Epithelial cell of prostate (primary cell): ENCODE measurements at regions not wholly inside any gene's neighbourhood (a gene's known extent, or its start where the extent isn't known, plus 50 kb on each side); places are given as distances from the start of the nearest gene placed in this dataset.

ENCODE experiments used
- DNase-seq: peaks from one replicate; pipeline ENCODE4 v3.0.0-alpha.2; 2011; ENCODE audit warnings: low read depth, low spot score
- H3K27ac ChIP-seq: fragments of 450-650 bp; 2 replicates; pipeline ENCODE4 v1.5.1; 2017; ENCODE audit warnings: mild to moderate bottlenecking

GRCh38 chr5:93130624-93131490 is 450.2 kb downstream of the NR2F1-AS1 start:
- no peak for DNase-seq
- H3K27ac ChIP-seq: no peak overlapping the region

GRCh38 chr5:93126634-93127033 is 454.4 kb downstream of the NR2F1-AS1 start:
- no peak for DNase-seq
- H3K27ac ChIP-seq: no peak overlapping the region

GRCh38 chr5:93123127-93123526 is 457.9 kb downstream of the NR2F1-AS1 start:
- no peak overlapping the region for H3K27ac ChIP-seq
- no peak for DNase-seq

GRCh38 chr5:93122446-93122845 is 458.6 kb downstream of the NR2F1-AS1 start:
- H3K27ac ChIP-seq: no peak overlapping the region
- DNase-seq: no peak

GRCh38 chr5:93120771-93121170 is 460.2 kb downstream of the NR2F1-AS1 start:
- no peak overlapping the region for H3K27ac ChIP-seq
- no peak for DNase-seq

- no peak overlapping the region for H3K27ac ChIP-seq
- DNase-seq: no peak
Observed at GRCh38 chr5:93120051-93120450, 461.0 kb downstream of the NR2F1-AS1 start.

- H3K27ac ChIP-seq: peak overlapping the region; percentile 20
- no peak for DNase-seq
Observed at GRCh38 chr5:93117751-93118531, 463.1 kb downstream of the NR2F1-AS1 start.

GRCh38 chr5:93107805-93108520 is 473.1 kb downstream of the NR2F1-AS1 start:
- no peak overlapping the region for H3K27ac ChIP-seq
- DNase-seq: no peak

- no peak for DNase-seq
- no peak overlapping the region for H3K27ac ChIP-seq
Observed at GRCh38 chr5:93107141-93107540, 473.9 kb downstream of the NR2F1-AS1 start.

- H3K27ac ChIP-seq: no peak overlapping the region
- no peak for DNase-seq
Observed at GRCh38 chr5:93101661-93102060, 479.4 kb downstream of the NR2F1-AS1 start.

- H3K27ac ChIP-seq: no peak overlapping the region
- no peak for DNase-seq
Observed at GRCh38 chr5:93100976-93101375, 480.0 kb downstream of the NR2F1-AS1 start.

GRCh38 chr5:93100428-93100827 is 480.6 kb downstream of the NR2F1-AS1 start:
- DNase-seq: no peak
- no peak overlapping the region for H3K27ac ChIP-seq

GRCh38 chr5:93099902-93100347 is 481.1 kb downstream of the NR2F1-AS1 start:
- H3K27ac ChIP-seq: no peak overlapping the region
- DNase-seq: no peak

- no peak for DNase-seq
- H3K27ac ChIP-seq: no peak overlapping the region
Observed at GRCh38 chr5:93096561-93096960, 484.5 kb downstream of the NR2F1-AS1 start.

- H3K27ac ChIP-seq: no peak overlapping the region
- no peak for DNase-seq
Observed at GRCh38 chr5:93092349-93093105, 488.5 kb downstream of the NR2F1-AS1 start.

- no peak overlapping the region for H3K27ac ChIP-seq
- no peak for DNase-seq
Observed at GRCh38 chr5:93090698-93091097, 490.3 kb downstream of the NR2F1-AS1 start.

GRCh38 chr5:93088592-93089389 is 492.2 kb downstream of the NR2F1-AS1 start:
- H3K27ac ChIP-seq: no peak overlapping the region
- DNase-seq: no peak

- DNase-seq: no peak
- H3K27ac ChIP-seq: no peak overlapping the region
Observed at GRCh38 chr5:93087326-93087725, 493.7 kb downstream of the NR2F1-AS1 start.

- H3K27ac ChIP-seq: no peak overlapping the region
- DNase-seq: no peak
Observed at GRCh38 chr5:93082981-93083380, 498.0 kb downstream of the NR2F1-AS1 start.
